CD14-positive monocyte (primary cell): ENCODE measurements at regions not wholly inside any gene's neighbourhood (a gene's known extent, or its start where the extent isn't known, plus 50 kb on each side); places are given as distances from the start of the nearest gene placed in this dataset.

Experiments
- DNase-seq, 3 donors: peaks; one replicate each; pipeline ENCODE4 v3.0.0-alpha.2; 2011 to 2022
- H2AFZ ChIP-seq: 2 replicates; pipeline ENCODE4 v1.6.0; 2012; ENCODE audit warnings: mild to moderate bottlenecking, low read depth, low read length, inconsistent platforms; ENCODE audit not compliant: insufficient read depth, poor library complexity, severe bottlenecking
- H3K27ac ChIP-seq, 2 donors: 1 replicate in 1 of 2; 2 replicates in 1 of 2; pipeline ENCODE4 v1.5.1; 2012 to 2013; ENCODE audit warnings: low read length in 2 of 2, control low read depth in 1 of 2, inconsistent platforms in 1 of 2, low read depth in 1 of 2, mild to moderate bottlenecking in 1 of 2
- H3K27me3 ChIP-seq, 2 donors: one replicate each; pipeline versions ENCODE4 v1.6.0 to v1.6.1; 2011 to 2013; ENCODE audit warnings: low read length in 2 of 2; ENCODE audit not compliant: control insufficient read depth in 2 of 2, insufficient read depth in 2 of 2
- H3K36me3 ChIP-seq, 2 donors: replicated peaks in 1 of 2; 1 replicate in 1 of 2; 2 replicates in 1 of 2; pipeline versions ENCODE4 v1.5.1 to v1.6.1; 2012 to 2013; ENCODE audit warnings: low read length in 2 of 2, control low read depth in 1 of 2, inconsistent platforms in 1 of 2, mild to moderate bottlenecking in 1 of 2; ENCODE audit not compliant: insufficient read depth in 2 of 2, control insufficient read depth in 1 of 2
- H3K4me1 ChIP-seq, 2 donors: 1 replicate in 1 of 2; 2 replicates in 1 of 2; pipeline versions ENCODE4 v1.5.1 to v1.6.1; 2012 to 2013; ENCODE audit warnings: low read length in 2 of 2, control low read depth in 1 of 2, inconsistent platforms in 1 of 2, mild to moderate bottlenecking in 1 of 2, moderate library complexity in 1 of 2; ENCODE audit not compliant: insufficient read depth in 2 of 2, control insufficient read depth in 1 of 2
- H3K4me2 ChIP-seq: replicated peaks from 2 replicates; pipeline ENCODE3; 2012; ENCODE audit warnings: low read length, moderate library complexity, mild to moderate bottlenecking; ENCODE audit not compliant: poor library complexity, severe bottlenecking; ENCODE audit errors: extremely low read depth
- H3K4me3 ChIP-seq, 3 experiments: fragments of 200-600 bp in 1 of 3; sonication (generic) in 1 of 3; replicated peaks in 1 of 3; 1 replicate in 2 of 3; 2 replicates in 1 of 3; pipeline ENCODE4 v1.5.1; 2011 to 2013; ENCODE audit warnings: low read length in 3 of 3, mild to moderate bottlenecking in 3 of 3, control low read depth in 2 of 3, low read depth in 2 of 3, inconsistent platforms in 1 of 3, moderate library complexity in 1 of 3
- H3K79me2 ChIP-seq: 2 replicates; pipeline ENCODE4 v1.6.0; 2012; ENCODE audit warnings: mild to moderate bottlenecking, control low read depth, inconsistent platforms, low read length, moderate library complexity; ENCODE audit not compliant: insufficient read depth
- H3K9ac ChIP-seq: 2 replicates; pipeline ENCODE4 v1.6.0; 2017; ENCODE audit warnings: low read length, mild to moderate bottlenecking; ENCODE audit not compliant: insufficient read depth, poor library complexity, severe bottlenecking
- H3K9me3 ChIP-seq, 2 donors: replicated peaks in 1 of 2; 1 replicate in 1 of 2; 2 replicates in 1 of 2; pipeline versions ENCODE4 v1.5.1 to v1.6.1; 2012 to 2013; ENCODE audit warnings: low read length in 2 of 2, control low read depth in 1 of 2; ENCODE audit not compliant: control insufficient read depth in 1 of 2, insufficient read depth in 1 of 2
- H4K20me1 ChIP-seq: 2 replicates; pipeline ENCODE4 v1.6.0; 2012; ENCODE audit warnings: mild to moderate bottlenecking, low read length, control low read depth, moderate library complexity; ENCODE audit not compliant: insufficient read depth
- H3K27ac Mint-ChIP-seq, 7 donors: one replicate each; pipeline ENCODE4 v1.8.0; 2020; ENCODE audit warnings: mild to moderate bottlenecking in 7 of 7, mixed read lengths in 7 of 7, moderate library complexity in 6 of 7, inconsistent platforms in 2 of 7
- H3K27me3 Mint-ChIP-seq, 3 donors: one replicate each; pipeline ENCODE4 v1.8.0; 2021 to 2022; ENCODE audit warnings: low read depth in 3 of 3, mild to moderate bottlenecking in 3 of 3, mixed read lengths in 3 of 3, moderate library complexity in 3 of 3, inconsistent platforms in 1 of 3
- H3K36me3 Mint-ChIP-seq, 2 donors: one replicate each; pipeline ENCODE4 v1.8.0; 2020; ENCODE audit warnings: mixed read lengths in 2 of 2, inconsistent platforms in 1 of 2, mild to moderate bottlenecking in 1 of 2
- H3K4me1 Mint-ChIP-seq: one replicate; pipeline ENCODE4 v1.8.0; 2020; ENCODE audit warnings: mild to moderate bottlenecking, mixed read lengths
- H3K4me3 Mint-ChIP-seq, 2 donors: one replicate each; pipeline ENCODE4 v1.8.0; 2020; ENCODE audit warnings: mild to moderate bottlenecking in 2 of 2, mixed read lengths in 2 of 2, moderate library complexity in 1 of 2
- H3K9me3 Mint-ChIP-seq, 7 donors: one replicate each; pipeline ENCODE4 v1.8.0; 2020 to 2022; ENCODE audit warnings: mixed read lengths in 7 of 7, mild to moderate bottlenecking in 6 of 7, moderate library complexity in 6 of 7, inconsistent platforms in 2 of 7
- WGBS: methylation state at CpG from one replicate; pipeline ENCODE4 v1.1.5; 2013; ENCODE audit warnings: missing lambda C conversion rate; ENCODE audit not compliant: insufficient coverage; 5-methylcytosine and 5-hydroxymethylcytosine counted together
- intact Hi-C, 2 donors: fragments of 100-400 bp; cut with micrococcal nuclease; formaldehyde crosslinking; loops; one replicate each; pipeline versions ENCODE4 v1.15.0 to v1.15.1; 2023
- TF ChIP-seq, protein P1 (sequence below): fragments of 200-600 bp; IDR thresholded peaks from one replicate; pipeline ENCODE4 v1.8.0; 2022; ENCODE audit warnings: antibody characterized with exemption, mild to moderate bottlenecking

DNA sequence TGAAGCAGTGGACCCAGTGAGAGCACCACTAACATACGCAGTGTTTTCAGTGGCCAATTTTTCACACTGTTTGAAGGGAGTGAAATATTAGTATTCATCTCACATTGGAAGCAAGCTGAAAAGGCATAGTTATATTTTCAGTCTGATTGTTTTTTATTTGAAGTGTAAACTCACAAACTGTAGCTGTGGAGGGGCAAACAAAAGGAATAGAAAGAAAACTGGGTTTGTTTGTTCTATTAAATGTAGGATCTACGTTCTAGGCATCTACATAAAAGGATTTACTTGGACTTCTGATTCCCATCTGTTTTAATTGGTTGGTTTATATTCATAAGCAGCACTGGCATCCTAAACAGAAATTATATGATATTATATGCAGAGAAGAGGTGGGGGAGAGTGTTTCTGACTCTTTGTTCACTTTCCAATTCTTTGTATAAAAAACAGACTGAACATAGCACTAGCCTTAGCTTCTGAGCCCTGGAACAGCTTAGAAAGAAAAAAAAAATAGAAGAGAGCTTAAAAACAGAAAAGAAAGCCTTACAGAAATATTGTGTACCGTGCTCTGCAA lies 447.8 kb upstream of the KCND2 start:
- Histone ChIP-seq H3K79me2 (no peaks in the 10 kb centered on the region), H3K27ac (no peak overlapping the region), H3K9ac (no peak overlapping the region), H3K9me3 (peaks cover 3 to 4% of the 10 kb centered on the region in 2 donors), H3K4me3 (no peak overlapping the region), H4K20me1 (no peaks in the 10 kb centered on the region), H3K4me1 (no peaks in the 10 kb centered on the region), H3K4me2 (no peak overlapping the region), H3K27me3 (no peaks in the 10 kb centered on the region), H3K36me3 (no peaks in the 10 kb centered on the region), H2AFZ (no peak overlapping the region)
- DNase-seq, result no peak
- peaks cover 0 to 1% (median 0%) of the 10 kb centered on the region in 3 donors for H3K27me3 Mint-ChIP-seq
- intact Hi-C loops, result no loop called here
- no CpG with 5 or more reads among the region's 3 CpGs for WGBS
- no peak overlapping the region for H3K27ac Mint-ChIP-seq
- H3K4me3 Mint-ChIP-seq, result no peak overlapping the region
- no peaks in the 10 kb centered on the region for H3K36me3 Mint-ChIP-seq
- H3K9me3 Mint-ChIP-seq, result peaks cover 0 to 5% (median 0%) of the 10 kb centered on the region in 7 donors
- TF ChIP-seq, protein P1, sequence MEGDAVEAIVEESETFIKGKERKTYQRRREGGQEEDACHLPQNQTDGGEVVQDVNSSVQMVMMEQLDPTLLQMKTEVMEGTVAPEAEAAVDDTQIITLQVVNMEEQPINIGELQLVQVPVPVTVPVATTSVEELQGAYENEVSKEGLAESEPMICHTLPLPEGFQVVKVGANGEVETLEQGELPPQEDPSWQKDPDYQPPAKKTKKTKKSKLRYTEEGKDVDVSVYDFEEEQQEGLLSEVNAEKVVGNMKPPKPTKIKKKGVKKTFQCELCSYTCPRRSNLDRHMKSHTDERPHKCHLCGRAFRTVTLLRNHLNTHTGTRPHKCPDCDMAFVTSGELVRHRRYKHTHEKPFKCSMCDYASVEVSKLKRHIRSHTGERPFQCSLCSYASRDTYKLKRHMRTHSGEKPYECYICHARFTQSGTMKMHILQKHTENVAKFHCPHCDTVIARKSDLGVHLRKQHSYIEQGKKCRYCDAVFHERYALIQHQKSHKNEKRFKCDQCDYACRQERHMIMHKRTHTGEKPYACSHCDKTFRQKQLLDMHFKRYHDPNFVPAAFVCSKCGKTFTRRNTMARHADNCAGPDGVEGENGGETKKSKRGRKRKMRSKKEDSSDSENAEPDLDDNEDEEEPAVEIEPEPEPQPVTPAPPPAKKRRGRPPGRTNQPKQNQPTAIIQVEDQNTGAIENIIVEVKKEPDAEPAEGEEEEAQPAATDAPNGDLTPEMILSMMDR, result no peak
- H3K4me1 Mint-ChIP-seq, result no peaks in the 10 kb centered on the region

DNA sequence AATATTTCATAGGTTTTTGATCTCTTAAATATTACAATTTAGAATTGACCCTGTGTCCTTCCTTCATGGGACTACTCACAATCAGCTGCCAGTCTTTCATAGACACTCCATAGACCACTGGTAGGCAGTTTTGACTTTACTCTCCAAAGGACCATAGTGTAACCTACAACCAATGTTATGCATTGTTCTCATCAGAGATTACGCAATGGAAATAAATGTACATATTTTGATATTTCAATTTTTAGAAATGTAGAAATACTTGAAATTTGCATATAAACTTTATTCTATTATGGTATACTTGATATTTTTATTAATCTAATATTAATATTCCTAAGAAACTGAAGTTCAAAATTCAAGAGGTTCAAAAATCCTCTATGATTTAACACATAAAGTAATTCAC lies 446.4 kb upstream of the KCND2 start:
- Histone ChIP-seq H3K79me2 (no peaks in the 10 kb centered on the region), H3K27me3 (no peaks in the 10 kb centered on the region), H3K9me3 (peaks cover 1 to 3% of the 10 kb centered on the region in 2 donors), H3K27ac (no peak overlapping the region), H4K20me1 (no peaks in the 10 kb centered on the region), H3K4me1 (no peaks in the 10 kb centered on the region), H3K4me3 (no peak overlapping the region), H3K9ac (no peak overlapping the region), H2AFZ (no peak overlapping the region), H3K36me3 (no peaks in the 10 kb centered on the region), H3K4me2 (no peak overlapping the region)
- Mint-ChIP-seq H3K27me3 (peaks cover 0 to 1% (median 0%) of the 10 kb centered on the region in 3 donors), H3K36me3 (no peaks in the 10 kb centered on the region), H3K27ac (no peak overlapping the region), H3K9me3 (peaks cover 0 to 4% (median 0%) of the 10 kb centered on the region in 7 donors), H3K4me3 (no peak overlapping the region), H3K4me1 (no peaks in the 10 kb centered on the region)
- intact Hi-C loops, result no loop called here
- DNase-seq, result no peak
- no CpG with 5 or more reads among the region's 1 CpG for WGBS
- TF ChIP-seq, protein P1, result no peak
